Astrocyte of the spinal cord (primary cell): ENCODE measurements at regions not wholly inside any gene's neighbourhood (a gene's known extent, or its start where the extent isn't known, plus 50 kb on each side); places are given as distances from the start of the nearest gene placed in this dataset.

Experiments
- DNase-seq: peaks from one replicate; pipeline ENCODE4 v3.0.0; 2011; ENCODE audit warnings: low read depth, low spot score
- H3K4me3 ChIP-seq: 2 replicates; pipeline ENCODE4 v1.5.1; 2011; ENCODE audit warnings: low read depth, mild to moderate bottlenecking, low read length, moderate library complexity
- CTCF ChIP-seq: IDR thresholded peaks from 2 replicates; pipeline ENCODE4 v1.5.1; 2012; ENCODE audit warnings: low read depth, mild to moderate bottlenecking, low read length, inconsistent platforms
- in situ Hi-C: cut with HindIII; loops from 2 replicates; pipeline ENCODE4 v1.10.0; 2017; ENCODE audit warnings: low sequenced_read_pairs

GRCh38 chr6:783966-784735 lies 91.2 kb upstream of the EXOC2 start:
- TF ChIP-seq CTCF = no peak
- in situ Hi-C loops = no loop called here
- H3K4me3 ChIP-seq = no peak overlapping the region
- DNase-seq = peak; percentile 67

GRCh38 chr6:782141-782540 lies 89.2 kb upstream of the EXOC2 start:
- H3K4me3 ChIP-seq = no peak overlapping the region
- in situ Hi-C loops = no loop called here
- no peak for DNase-seq
- TF ChIP-seq CTCF = no peak

GRCh38 chr6:781350-781961 lies 88.5 kb upstream of the EXOC2 start:
- in situ Hi-C loops = no loop called here
- no peak overlapping the region for H3K4me3 ChIP-seq
- no peak for TF ChIP-seq CTCF
- no peak for DNase-seq

GRCh38 chr6:780706-781105 lies 87.8 kb upstream of the EXOC2 start:
- H3K4me3 ChIP-seq = no peak overlapping the region
- in situ Hi-C loops = no loop called here
- TF ChIP-seq CTCF = no peak
- DNase-seq = no peak

- in situ Hi-C loops = no loop called here
- DNase-seq = no peak
These were observed 84.0 kb upstream of the EXOC2 start for GRCh38 chr6:776951-777350.

GRCh38 chr6:776528-776931 lies 83.6 kb upstream of the EXOC2 start:
- H3K4me3 ChIP-seq = no peak overlapping the region
- no peak for DNase-seq
- no peak for TF ChIP-seq CTCF
- in situ Hi-C loops = no loop called here

More at GRCh38 chr6:776951-777350, 84.0 kb upstream of the EXOC2 start:
- no peak overlapping the region for H3K4me3 ChIP-seq
- TF ChIP-seq CTCF = no peak
